ENCODE measurements at regions not wholly inside any gene's neighbourhood (a gene's known extent, or its start where the extent isn't known, plus 50 kb on each side); places are given as distances from the start of the nearest gene placed in this dataset.

DNA sequence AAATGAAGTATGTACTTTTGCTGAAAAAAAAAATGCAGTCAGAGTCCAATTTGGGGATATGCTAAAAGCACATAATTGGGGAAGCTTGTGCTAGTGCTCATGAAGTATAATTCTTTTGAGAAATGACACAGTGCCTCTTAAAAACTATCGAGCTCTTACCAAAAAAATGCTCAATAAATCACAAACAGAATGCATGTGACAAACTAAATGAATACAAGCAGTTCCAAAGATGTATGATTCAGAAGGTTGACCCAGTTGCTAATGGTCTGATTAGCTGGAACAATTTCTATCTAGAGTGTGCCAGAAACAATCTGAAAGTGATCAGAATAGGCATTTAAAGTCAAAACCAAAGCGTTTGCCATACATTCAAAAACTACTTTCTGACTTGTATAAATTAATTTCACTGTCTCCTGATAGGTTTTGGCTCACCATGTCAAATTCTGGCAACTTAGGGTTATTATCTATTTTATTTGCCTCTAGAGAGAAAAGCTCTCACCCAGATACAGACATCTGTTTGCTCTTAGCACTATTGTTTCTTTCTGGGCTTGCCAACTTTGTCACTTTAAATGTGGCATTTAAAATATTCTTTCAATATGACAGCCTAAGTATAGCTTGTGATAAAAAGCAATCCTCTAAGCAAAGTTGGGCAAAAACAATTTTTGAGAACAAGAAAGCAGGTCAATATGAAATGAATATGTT lies 114.7 kb upstream of the AHR start:
- DNase-seq: no peak

DNA sequence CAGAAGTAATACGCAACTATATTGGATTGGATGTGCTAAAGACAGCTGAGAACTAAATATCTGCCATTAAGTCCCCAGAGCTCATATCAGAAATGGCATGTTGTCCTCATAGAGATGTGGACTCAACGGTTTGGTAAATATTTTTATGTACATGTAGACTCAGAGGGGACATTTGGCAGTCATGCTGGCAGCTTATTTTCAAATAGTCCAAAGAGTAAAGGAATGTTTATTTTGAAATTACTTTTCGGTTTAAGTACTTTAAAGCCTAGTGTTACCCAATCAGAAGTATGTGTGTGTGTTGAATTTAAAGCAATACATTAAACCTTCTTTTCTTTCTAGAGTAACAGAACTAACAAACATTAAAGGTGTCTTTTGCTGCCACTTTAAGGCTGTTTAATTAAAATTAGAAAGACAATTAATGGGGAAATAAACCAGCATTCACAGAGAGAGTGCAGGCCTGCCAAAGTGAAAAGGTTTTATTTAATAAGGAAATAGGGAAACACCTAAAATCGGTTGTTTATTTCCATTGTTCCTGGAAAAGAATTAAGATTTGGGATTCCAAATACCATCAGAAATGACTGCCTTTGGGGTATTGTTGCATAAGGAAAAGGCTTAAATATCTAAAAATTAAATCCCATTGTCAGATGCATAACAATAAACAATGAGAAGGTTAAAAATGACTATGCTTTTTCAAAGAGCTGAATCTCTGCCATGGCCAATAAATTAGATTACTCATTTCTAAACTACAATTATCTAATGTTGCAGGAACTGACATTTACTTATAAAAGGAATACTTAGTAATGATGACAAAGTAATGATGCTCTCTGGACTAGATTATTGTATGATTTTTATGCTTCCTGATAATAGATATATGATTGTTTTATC lies 113.4 kb upstream of the AHR start:
- DNase-seq: no peak

DNA sequence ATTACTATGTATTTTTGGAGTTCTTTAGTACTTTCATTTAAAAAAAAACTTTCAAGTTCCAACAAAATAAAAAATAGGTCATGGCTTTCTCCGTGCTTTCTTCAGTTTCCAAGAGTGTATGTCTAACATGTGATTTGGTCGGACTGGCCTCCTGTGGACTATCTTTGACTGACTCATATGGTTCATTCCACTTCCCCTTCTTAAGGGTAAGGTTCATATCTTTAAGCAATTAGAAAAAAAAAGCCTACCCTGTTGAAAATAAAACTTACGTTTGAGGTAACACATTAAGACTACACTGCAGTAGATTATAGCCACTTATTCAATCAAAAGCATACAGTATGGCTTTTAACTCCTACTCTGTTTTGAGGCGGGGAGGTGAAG lies 112.8 kb upstream of the AHR start:
- DNase-seq: no peak

DNA sequence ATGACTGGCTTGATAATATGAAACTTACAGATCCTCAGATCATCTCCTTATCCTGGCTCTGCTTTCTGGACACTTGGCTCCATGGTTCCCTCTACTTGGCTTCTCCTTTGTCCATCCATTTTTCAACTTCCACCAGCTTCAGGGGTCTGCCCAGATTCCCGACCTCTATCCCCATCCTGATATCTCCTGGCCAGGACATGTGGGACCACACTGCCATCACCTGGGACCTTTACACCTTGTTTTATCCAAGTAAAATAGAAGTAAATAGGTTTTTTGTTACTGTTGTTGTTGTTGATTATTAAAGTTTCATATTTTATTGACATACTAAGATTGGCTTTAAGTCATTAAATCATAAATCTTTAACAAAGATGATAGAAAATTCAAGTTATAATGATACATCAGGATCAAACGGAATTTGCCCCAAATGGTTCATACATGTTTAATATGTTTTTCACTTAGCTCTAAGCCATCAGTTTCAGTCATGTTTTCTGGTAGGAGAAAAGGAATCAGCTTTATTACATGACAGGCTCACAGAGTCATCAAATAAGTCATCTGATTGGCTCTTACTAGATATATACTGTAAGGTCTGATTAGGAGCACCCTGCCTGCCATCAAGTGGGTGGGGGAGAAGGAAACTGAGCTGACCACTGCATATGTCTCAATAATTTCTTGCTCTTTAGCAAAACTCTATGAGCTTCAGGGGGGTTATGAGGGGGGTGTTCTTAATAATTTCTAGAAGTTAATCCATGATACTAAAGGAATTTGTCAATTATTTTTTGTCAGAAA lies 111.5 kb upstream of the AHR start:
- DNase-seq: no peak

DNA sequence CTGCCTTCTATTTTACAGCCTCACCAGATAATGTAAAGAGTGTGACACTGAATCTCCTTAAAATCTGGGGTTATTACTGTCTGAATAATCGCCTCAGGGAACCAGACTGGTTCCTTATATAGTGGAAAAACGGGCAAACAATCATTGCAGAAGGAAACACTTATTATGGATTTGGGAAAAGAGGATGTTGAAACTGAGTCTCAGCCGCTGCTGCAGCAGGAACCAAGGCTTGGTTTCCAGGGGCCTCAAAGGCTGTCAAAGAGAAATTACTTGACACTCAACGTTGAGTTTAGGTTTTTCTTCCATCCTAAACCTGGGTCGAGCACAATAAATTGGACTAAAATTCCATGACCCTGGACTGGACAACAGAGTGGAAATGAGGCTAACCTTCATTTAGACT lies 103.8 kb upstream of the AHR start:
- DNase-seq: no peak

DNA sequence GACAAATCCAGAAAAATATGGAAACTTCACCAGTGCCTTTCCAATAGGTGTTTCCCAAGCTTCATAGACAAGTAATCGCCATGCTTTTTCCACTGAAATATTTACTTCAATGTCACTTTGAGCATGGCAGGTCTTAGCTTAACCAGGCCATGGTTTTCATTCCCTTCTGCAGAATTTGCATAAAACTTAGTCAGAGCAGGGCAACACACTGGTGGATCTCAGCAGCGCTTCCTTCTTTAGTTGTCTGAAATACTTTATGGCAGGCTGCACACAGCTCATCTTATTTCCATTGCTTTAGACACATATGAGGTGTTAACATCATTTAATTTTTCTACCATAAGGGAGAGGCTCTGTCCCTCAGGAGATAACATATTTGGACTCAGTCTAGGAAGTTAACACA lies 102.9 kb upstream of the AHR start:
- no peak for DNase-seq

DNA sequence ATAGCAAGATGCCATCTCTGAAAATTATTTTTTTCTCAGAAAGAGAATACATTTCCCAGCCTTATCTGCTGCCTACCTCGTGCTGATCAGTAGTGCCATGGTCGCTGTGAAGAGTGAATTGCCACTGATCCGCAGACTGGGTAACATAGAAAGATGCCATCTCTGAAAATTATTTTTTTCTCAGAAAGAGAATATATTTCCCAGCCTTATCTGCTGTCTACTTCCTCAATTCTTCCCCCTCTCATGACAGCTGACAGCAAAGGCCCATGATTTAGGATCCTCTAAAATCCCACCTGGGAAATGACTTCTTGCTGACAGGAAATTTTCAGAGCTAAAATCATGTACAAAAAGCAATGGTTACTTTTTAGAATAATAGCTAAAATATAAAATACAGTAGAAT lies 92.5 kb upstream of the AHR start:
- DNase-seq: no peak

DNA sequence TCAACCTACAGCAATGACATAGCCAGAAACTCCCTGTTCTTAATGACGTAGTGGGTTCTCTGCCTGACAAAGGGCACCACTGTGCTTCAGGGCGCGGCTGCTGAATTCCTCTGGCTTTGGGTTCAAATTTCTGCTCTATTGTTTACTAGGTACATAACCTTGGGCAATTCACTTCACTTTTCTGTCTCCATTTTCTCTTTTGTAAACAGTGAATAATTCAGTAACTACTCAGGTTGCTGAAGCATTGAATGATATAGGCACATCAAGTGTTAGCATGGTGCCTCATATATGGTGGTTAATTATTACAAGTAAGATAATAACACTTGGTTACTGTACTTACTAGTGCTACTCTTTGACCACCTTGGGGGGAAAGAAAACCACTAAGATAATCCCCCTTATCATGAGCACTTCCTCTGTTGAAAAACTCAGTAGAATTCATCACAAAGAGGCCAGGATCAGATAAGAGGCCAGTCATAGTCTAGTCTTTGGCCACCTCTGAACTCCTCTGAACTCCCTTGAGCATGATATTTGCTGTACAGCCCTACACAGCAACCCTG lies 92.0 kb upstream of the AHR start:
- DNase-seq: no peak

DNA sequence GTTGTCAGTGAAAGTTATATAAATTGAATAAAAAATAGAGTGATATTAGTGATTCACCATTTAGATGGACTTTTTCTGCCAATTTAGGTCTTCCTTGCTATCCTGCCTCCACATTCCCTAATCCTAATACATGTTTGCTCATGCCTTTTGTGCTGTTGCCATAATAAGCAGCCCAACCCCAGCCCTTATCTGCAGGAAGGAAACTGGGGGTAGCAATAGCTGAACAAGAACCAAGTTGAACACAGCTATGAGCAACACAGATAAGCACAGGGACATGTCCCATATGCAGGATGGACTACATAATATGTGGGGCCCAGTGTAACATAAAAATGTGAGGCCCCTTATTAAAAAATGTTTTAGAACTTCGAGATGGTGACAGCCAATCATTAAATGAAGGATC lies 91.2 kb upstream of the AHR start:
- no peak for DNase-seq

DNA sequence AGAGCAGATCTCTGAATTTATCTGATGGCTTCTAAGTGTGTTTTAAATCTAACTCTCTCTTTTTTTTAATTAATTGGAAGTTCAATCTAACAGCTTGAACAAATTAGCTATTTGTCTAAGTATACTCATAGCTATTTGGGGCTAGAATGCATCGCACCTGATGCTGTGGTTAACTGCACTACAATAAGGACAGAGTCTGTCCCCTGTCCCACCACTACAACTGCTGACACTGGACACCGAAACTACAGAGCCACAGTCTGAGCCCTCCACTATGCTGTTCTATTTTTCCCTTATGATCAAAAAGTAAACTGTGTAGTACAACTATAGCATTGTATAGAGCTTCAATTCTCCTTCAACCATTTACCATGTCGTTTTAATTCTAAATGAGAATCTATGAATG lies 89.4 kb upstream of the AHR start:
- no peak for DNase-seq

DNA sequence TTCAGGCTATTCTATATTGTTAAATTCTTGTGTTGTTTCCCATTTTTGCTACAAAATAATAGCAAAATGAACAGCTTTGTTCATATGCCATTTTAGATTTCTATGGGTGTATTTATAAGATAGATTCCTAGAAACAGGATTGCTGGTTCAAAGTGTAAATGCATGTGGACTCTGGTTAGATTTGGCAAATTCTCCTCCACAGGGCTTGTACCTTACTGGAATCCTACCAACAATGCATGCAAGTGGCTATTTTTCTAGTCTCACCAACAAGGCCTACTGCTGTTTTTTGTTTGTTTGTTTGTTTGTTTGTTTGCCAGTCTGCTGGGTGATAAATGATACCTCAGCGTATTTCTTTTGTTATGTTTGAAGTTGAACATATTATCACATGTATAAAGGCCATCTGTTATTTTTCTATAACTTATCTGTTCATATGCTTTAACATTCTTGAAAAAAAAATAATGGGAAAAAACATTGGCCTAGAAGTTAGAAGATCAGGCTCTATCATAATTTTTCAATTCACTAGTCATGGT lies 87.1 kb upstream of the AHR start:
- DNase-seq: no peak

DNA sequence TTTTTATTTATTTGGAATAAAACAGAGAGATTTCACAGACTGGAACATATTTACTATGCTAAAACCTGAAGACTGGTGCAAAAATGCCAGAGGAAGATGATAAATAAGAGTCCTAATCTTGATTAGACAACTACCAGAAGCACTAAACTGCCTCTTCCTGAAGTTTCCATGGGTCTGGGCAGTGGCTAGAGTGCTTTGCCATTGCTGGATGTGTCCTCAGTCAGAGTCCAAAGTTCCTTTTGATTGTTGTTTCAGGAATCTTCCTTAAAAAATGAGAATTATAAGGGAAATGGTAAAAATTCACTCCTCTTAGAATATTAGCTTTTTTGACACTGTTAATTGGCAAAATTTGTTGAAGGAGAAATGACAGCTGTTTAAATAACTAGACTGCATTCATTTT lies 86.3 kb upstream of the AHR start:
- DNase-seq: no peak

DNA sequence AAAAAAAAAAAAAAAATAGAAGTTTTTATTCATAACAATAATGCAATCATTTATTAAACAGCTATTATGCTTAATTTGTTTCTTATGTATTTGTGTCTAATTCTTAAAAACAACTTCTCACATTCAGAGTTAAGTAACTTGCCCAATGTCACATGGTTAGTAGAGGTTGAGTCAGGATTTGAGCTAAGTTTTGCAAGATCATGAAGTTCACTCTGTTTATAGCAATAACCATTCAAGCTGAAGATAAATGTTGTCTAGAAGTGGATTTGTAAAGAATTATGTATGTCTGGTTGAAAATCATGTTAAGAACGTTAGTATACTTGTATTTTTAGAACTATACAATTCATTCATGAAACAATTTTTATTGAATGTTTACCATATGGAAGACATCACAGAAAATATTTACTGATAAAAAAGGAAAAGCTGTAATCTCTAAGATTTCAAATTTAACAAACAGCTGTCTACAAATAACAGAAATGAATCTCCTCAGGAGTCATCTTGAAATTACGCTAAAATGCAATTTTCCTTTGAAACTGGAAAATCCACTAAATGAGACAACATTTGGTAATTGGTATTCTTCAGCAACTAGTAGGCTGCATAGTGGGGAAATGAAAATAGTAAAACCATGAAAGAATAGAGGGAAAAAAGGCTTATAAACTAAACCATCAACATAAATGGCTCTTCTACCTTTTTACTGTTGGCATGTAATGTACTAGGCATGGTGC lies 70.5 kb upstream of the AHR start:
- no peak for DNase-seq

DNA sequence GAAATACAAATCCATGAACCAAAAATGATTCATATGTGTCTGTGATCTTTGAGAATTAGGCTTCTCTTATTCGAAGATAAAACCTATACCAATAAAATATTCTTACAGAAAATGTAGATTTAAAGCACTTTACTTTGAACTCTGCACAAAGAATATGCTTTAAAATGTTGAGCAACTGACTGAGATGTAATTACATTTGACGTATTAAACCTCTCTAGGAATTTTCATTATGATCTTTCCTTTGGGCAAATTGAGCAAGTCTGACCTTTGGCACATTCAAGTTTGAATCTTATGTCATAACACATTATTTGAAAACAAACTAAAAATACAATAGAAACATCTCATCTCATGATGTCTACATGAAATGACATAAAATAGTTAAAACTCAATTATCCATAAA lies 69.2 kb upstream of the AHR start:
- DNase-seq: no peak

DNA sequence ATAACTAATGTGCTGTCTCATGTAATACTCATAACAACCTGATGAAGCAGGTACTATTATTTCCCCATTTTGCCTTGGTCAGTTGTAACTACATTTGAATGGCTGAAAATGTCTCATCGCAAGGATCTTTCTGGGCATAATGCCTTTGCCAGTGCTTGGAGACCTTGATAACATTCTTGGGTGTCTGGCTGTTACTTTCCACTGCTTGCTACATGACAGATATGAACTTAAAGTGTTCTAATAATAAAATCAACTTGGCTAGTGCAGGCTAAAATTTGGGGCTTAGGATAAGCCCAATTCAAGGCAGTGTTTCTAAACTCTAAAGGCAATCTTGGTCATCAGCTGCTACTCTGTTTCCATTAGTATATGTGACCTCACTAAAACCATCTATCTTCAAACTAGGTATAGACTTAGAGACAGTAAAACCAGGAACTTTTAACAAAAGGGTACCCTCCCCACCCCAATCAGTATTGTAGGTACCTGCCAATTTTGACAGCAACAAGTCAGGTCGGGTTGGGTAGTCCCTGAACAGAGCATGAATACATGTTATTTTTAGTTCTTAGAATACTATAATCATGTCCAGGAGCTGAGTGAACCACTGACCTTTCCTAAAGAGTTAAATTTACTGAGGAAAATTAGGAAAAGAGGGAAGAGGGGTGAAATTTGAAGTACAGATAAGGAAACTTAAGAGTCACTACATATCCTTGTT lies 68.2 kb upstream of the AHR start:
- DNase-seq: no peak

DNA sequence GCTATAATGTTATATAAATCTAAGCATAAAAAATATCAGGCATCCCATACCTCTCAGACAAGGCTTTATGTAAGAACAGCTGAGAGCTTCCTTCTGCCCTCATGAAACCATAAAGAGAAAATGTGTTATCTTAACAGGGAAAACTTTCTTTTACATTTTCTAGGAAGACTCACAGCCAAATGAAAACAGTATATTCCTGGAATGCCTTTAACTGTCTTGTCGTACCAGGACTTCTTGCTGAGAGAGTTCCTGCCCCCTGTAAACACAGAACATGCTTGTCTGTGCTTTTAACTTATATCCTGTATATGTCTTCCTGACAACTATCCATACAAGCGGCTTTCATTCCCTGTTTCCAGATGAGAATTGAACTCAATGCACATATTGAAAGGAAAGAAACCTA lies 64.8 kb upstream of the AHR start:
- no peak for DNase-seq

DNA sequence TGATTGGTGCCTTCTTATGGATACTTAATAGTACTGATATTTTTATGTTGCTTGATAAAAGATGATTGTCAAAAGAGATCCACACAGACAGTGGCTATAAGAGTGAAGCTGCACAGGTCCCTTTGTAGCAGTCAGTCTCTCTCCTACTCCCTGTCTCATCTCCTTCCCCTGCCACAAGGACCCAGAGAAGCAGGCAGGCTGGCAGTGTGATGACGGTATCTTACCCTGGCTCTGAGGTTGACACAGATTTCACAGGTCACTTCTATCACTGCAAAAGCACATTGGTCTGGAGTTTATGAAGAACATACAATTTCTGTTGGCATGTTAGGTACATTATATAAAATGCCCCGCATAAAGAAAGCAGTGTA lies 64.4 kb upstream of the AHR start:
- no peak for DNase-seq

DNA sequence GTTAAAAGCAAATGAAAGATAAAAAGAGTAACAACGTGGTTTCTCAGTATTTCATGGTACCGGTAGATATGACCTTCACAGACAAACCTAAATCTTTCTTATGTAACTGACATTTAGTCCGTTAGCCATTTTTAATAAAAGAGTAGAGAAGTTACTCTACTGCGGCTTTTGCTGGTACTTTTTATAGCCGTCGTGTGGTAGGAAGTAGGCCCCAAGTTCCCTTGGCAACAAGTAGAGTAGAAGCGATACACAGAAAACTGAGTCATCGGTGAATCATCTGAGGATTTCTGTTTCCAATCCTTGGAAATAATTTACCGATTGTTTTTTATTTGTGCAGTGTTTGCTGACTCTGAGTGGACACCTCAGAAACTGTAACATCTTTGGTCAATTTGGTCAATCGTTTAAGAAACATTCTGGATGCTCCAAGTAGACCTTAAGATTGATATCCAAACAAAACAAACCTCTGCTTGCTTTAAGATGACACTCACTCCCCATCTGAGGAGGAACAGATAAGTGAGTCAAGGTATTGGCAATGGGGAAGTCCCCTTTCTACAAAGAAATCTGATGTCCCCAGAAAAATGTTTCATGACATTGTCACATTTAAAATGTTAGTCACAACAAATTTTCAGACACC lies 63.9 kb upstream of the AHR start:
- peak; percentile 3 for DNase-seq

DNA sequence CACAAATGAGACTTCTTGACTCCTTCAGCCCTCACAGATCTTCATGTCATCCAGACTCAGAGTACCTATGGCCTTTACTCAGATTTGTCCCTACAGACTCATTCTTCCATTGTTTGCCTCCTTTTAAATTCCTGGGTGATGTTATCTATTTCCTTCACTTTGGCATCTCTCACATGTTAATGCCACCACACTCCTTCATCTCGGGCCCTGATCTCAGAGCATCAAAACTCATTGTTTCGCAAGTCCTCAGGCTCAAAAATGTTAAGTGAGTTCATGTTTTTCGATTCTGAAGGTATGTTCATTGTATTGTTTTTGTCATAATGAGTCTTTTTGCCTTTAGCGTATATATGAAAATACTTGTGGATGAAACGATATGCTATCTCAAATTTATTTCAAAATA lies 62.3 kb upstream of the AHR start:
- DNase-seq: no peak

DNA sequence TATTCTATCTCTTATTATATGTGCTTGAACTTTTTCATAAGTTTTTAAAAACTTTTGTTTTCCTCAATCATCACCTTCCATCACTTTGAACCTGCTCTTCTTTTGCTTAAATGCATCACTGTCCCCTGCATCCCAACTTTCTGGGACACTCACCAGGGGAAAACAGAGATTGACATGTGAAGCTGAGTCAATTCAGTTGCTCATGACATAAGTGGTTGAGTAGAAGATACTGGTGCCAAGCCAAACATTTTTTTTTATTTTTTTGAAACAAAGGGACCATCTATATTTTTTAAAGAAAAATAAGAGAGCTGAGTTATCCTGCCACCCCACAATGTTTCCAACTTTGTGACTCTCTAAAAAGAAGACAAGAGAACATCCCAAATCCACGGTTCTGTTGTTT lies 61.8 kb upstream of the AHR start:
- no peak for DNase-seq

DNA sequence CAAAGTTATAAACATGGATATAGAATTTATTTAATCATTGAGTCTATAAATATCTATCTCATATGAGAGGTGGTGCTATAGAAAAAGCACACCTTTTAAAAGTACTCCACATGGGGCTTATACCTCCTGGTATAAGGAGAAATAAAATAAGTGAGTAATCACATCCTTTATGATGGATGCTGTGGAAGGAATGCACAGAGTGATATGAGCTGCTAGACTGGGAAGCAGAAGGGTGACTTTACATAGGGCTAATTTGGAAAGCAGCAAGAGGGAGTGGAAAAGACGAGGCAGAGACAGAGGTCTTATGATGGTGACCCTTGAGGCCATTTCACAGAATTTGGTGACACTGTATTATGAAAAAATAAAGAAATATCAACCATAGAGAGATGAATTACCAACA lies 59.4 kb upstream of the AHR start:
- no peak for DNase-seq

All from eye (tissue), 1 donor.